Testis (tissue), 2 donors: ENCODE measurements at regions not wholly inside any gene's neighbourhood (a gene's known extent, or its start where the extent isn't known, plus 50 kb on each side); places are given as distances from the start of the nearest gene placed in this dataset.

Experiments used
- DNase-seq: peaks from one replicate; pipeline ENCODE4 v3.0.0-alpha.2; 2019
- H3K27ac ChIP-seq, 2 donors: fragments of 200-600 bp; sonication (generic); one replicate each; pipeline ENCODE4 v1.5.1; 2019
- H3K27me3 ChIP-seq: fragments of 200-600 bp; sonication (generic); one replicate; pipeline ENCODE4 v1.5.1; 2019
- H3K36me3 ChIP-seq: fragments of 200-600 bp; sonication (generic); one replicate; pipeline ENCODE4 v1.5.1; 2017; ENCODE audit warnings: low read depth; ENCODE audit errors: missing control alignments
- H3K4me1 ChIP-seq: fragments of 200-600 bp; sonication (generic); one replicate; pipeline ENCODE4 v1.5.1; 2019
- H3K4me3 ChIP-seq, 2 donors: fragments of 200-600 bp; sonication (generic); one replicate each; pipeline ENCODE4 v1.5.1; 2017 to 2019
- H3K9me3 ChIP-seq: fragments of 200-600 bp; sonication (generic); one replicate; pipeline ENCODE4 v1.5.1; 2017
- CTCF ChIP-seq, 3 experiments: fragments of 450-650 bp in 2 of 3; fragments of 200-600 bp in 1 of 3; sonication (generic) in 1 of 3; IDR thresholded peaks; one replicate each; pipeline ENCODE4 v1.5.1; 2016 to 2019; ENCODE audit warnings: antibody characterized with exemption in 3 of 3, mild to moderate bottlenecking in 2 of 3, moderate library complexity in 1 of 3
- POLR2A ChIP-seq: fragments of 450-650 bp; IDR thresholded peaks from one replicate; pipeline ENCODE4 v1.6.1; 2017; ENCODE audit warnings: antibody characterized with exemption, mild to moderate bottlenecking, moderate library complexity
- WGBS, 2 donors: methylation state at CpG; one replicate each; pipeline ENCODE4 v1.1.5; 2018; 5-methylcytosine and 5-hydroxymethylcytosine counted together
- intact Hi-C: fragments of 100-400 bp; cut with DNase I; formaldehyde crosslinking; loops from one replicate; pipeline ENCODE4 v1.15.1; 2023; ENCODE audit warnings: low total_unique reads

- Histone ChIP-seq H3K9me3 (no peaks in the 10 kb centered on the region), H3K4me3 (no peak overlapping the region), H3K36me3 (no peaks in the 10 kb centered on the region), H3K4me1 (no peaks in the 10 kb centered on the region), H3K27me3 (no peaks in the 10 kb centered on the region), H3K27ac (no peak overlapping the region)
- WGBS, 2 donors: 80 to 81% methylated on average over 1 of the region's 1 CpG
- TF ChIP-seq POLR2A (no peak), CTCF (IDR thresholded peaks at IDR 0.05) (no peak)
- intact Hi-C loops: no loop called here
- no peak for DNase-seq
Observed at GRCh38 chr9:7688626-7689025, 111.0 kb downstream of the DMAC1 start.

- Histone ChIP-seq H3K36me3 (no peaks in the 10 kb centered on the region), H3K4me3 (no peak overlapping the region), H3K9me3 (no peaks in the 10 kb centered on the region), H3K27me3 (no peaks in the 10 kb centered on the region), H3K4me1 (no peaks in the 10 kb centered on the region), H3K27ac (no peak overlapping the region)
- TF ChIP-seq CTCF (IDR thresholded peaks at IDR 0.05) (no peak), POLR2A (no peak)
- no peak for DNase-seq
- intact Hi-C loops: no loop called here
- 46 to 54% methylated on average over 4 of the region's 4 CpGs for WGBS, 2 donors
Observed at GRCh38 chr9:7676609-7677156, 122.9 kb downstream of the DMAC1 start.

GRCh38 chr9:7671847-7672246 is 127.7 kb downstream of the DMAC1 start:
- no peak overlapping the region for H3K27ac ChIP-seq
- H3K9me3 ChIP-seq: no peaks in the 10 kb centered on the region
- WGBS, 2 donors: 85 to 91% methylated on average over 2 of the region's 2 CpGs
- intact Hi-C loops: no loop called here
- no peak for DNase-seq
- no peaks in the 10 kb centered on the region for H3K36me3 ChIP-seq
- H3K27me3 ChIP-seq: no peaks in the 10 kb centered on the region
- H3K4me1 ChIP-seq: no peaks in the 10 kb centered on the region
- H3K4me3 ChIP-seq: no peak overlapping the region
- TF ChIP-seq POLR2A (no peak), CTCF (IDR thresholded peaks at IDR 0.05) (no peak)

- H3K4me1 ChIP-seq: no peaks in the 10 kb centered on the region
- H3K36me3 ChIP-seq: no peaks in the 10 kb centered on the region
- 69 to 91% methylated on average over 1 of the region's 1 CpG for WGBS, 2 donors
- DNase-seq: no peak
- H3K27ac ChIP-seq: no peak overlapping the region
- H3K27me3 ChIP-seq: no peaks in the 10 kb centered on the region
- no peak overlapping the region for H3K4me3 ChIP-seq
- intact Hi-C loops: no loop called here
- TF ChIP-seq POLR2A (no peak), CTCF (IDR thresholded peaks at IDR 0.05) (no peak)
- no peaks in the 10 kb centered on the region for H3K9me3 ChIP-seq
Observed at GRCh38 chr9:7668541-7668940, 131.0 kb downstream of the DMAC1 start.

- H3K4me3 ChIP-seq: no peak overlapping the region
- TF ChIP-seq CTCF (IDR thresholded peaks at IDR 0.05) (no peak), POLR2A (no peak)
- H3K9me3 ChIP-seq: no peaks in the 10 kb centered on the region
- H3K36me3 ChIP-seq: no peaks in the 10 kb centered on the region
- H3K27ac ChIP-seq: no peak overlapping the region
- 89 to 92% methylated on average over 2 to 3 of the region's 3 CpGs for WGBS, 2 donors
- intact Hi-C loops: no loop called here
- H3K27me3 ChIP-seq: no peaks in the 10 kb centered on the region
- no peaks in the 10 kb centered on the region for H3K4me1 ChIP-seq
- DNase-seq: no peak
Observed at GRCh38 chr9:7665874-7666273, 133.7 kb downstream of the DMAC1 start.
